ENCODE measurements at regions not wholly inside any gene's neighbourhood (a gene's known extent, or its start where the extent isn't known, plus 50 kb on each side); places are given as distances from the start of the nearest gene placed in this dataset.

DNA sequence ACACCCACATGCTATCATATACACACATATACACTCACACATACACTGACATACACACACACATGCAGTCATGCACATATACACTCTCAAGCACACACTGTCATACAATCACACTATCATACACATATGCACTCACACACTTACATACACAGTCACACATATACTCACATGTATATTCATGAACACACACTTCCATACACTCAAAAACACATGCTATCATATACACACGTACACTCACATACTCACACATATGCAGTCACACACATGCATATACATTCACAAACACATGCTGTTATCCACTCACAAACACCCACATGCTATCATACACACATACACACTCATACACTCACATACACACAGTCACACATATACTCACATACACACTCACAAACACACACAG, 71.0 kb upstream of the PLXNA4 start:
- TF ChIP-seq, protein P1, sequence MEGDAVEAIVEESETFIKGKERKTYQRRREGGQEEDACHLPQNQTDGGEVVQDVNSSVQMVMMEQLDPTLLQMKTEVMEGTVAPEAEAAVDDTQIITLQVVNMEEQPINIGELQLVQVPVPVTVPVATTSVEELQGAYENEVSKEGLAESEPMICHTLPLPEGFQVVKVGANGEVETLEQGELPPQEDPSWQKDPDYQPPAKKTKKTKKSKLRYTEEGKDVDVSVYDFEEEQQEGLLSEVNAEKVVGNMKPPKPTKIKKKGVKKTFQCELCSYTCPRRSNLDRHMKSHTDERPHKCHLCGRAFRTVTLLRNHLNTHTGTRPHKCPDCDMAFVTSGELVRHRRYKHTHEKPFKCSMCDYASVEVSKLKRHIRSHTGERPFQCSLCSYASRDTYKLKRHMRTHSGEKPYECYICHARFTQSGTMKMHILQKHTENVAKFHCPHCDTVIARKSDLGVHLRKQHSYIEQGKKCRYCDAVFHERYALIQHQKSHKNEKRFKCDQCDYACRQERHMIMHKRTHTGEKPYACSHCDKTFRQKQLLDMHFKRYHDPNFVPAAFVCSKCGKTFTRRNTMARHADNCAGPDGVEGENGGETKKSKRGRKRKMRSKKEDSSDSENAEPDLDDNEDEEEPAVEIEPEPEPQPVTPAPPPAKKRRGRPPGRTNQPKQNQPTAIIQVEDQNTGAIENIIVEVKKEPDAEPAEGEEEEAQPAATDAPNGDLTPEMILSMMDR (IDR thresholded peaks at IDR 0.05): no peak
- TF ChIP-seq POLR2A (IDR thresholded peaks at IDR 0.05): no peak
- TF ChIP-seq EP300 (IDR thresholded peaks at IDR 0.05; ENCODE audit: low read depth): no peak

Data from transverse colon (tissue), 3 donors.